Endothelial cell of umbilical vein (primary cell): ENCODE measurements at regions not wholly inside any gene's neighbourhood (a gene's known extent, or its start where the extent isn't known, plus 50 kb on each side); places are given as distances from the start of the nearest gene placed in this dataset.

Source experiments
- BruUV-seq: library from RNA; stranded (reverse); fragments of 400-500 nt; replicated peaks from 2 replicates; lab custom pipeline; 2021; lab: Mats Ljungman, UMichigan
- CTCF ChIA-PET: fragments of 300-600, 350-600 bp; sonication (Branson Sonifier 250); formaldehyde crosslinking; loops from one replicate; lab custom pipeline; 2021; ENCODE audit warnings: antibody characterized with exemption, inconsistent platforms; lab: Charles Lee
- POLR2A ChIA-PET: fragments of 300-600, 350-600 bp; sonication (Branson Sonifier 250); formaldehyde crosslinking; loops from one replicate; lab custom pipeline; 2021; ENCODE audit warnings: antibody characterized with exemption, inconsistent platforms; lab: Charles Lee
- DNase-seq: peaks from one replicate; pipeline ENCODE4 v3.0.0-alpha.2; 2011; ENCODE audit warnings: low read depth, low spot score
- FAIRE-seq: peaks from 2 replicates; lab custom pipeline; 2011; peaks lifted over from hg19 to GRCh38; lab: Jason Lieb, UNC
- H2AFZ ChIP-seq: 2 replicates; pipeline ENCODE4 v1.6.0; 2012; ENCODE audit warnings: low read depth, low read length, control low read depth, inconsistent platforms
- H3K27ac ChIP-seq: 2 replicates; pipeline ENCODE4 v1.5.1; 2011; ENCODE audit warnings: low read depth, mild to moderate bottlenecking, control low read depth, low read length, moderate library complexity; ENCODE audit not compliant: insufficient read depth
- H3K27me3 ChIP-seq, 2 experiments: 2 replicates each; pipeline versions ENCODE4 v1.6.0 to v1.6.1; 2011; ENCODE audit warnings: low read length in 2 of 2, mixed read lengths in 1 of 2; ENCODE audit not compliant: control insufficient read depth in 2 of 2, insufficient read depth in 2 of 2
- H3K36me3 ChIP-seq, 2 experiments: 2 replicates in 1 of 2; 3 replicates in 1 of 2; pipeline ENCODE4 v1.5.1; 2011; ENCODE audit warnings: low read length in 2 of 2, mild to moderate bottlenecking in 1 of 2, moderate library complexity in 1 of 2; ENCODE audit not compliant: control insufficient read depth in 2 of 2, insufficient read depth in 2 of 2; ENCODE audit errors: extremely low read depth in 1 of 2
- H3K4me1 ChIP-seq: 3 replicates; pipeline ENCODE4 v1.5.1; 2011; ENCODE audit warnings: mild to moderate bottlenecking, low read length; ENCODE audit not compliant: control insufficient read depth, insufficient read depth; ENCODE audit errors: extremely low read depth
- H3K4me2 ChIP-seq: 2 replicates; pipeline ENCODE4 v1.6.1; 2011; ENCODE audit warnings: low read length, control low read depth, mixed read lengths; ENCODE audit not compliant: insufficient read depth
- H3K4me3 ChIP-seq, 3 experiments: fragments of 200-600 bp in 1 of 3; sonication (generic), shearing (Covaris generic) in 1 of 3; replicated peaks in 1 of 3; 2 replicates each; pipeline ENCODE4 v1.5.1; 2011 to 2016; ENCODE audit warnings: control low read depth in 3 of 3, low read length in 3 of 3, mild to moderate bottlenecking in 2 of 3, inconsistent platforms in 1 of 3, low read depth in 1 of 3, moderate library complexity in 1 of 3; ENCODE audit not compliant: insufficient read depth in 1 of 3
- H3K79me2 ChIP-seq: 2 replicates; pipeline ENCODE4 v1.6.0; 2012; ENCODE audit warnings: low read length, inconsistent platforms; ENCODE audit not compliant: control insufficient read depth, insufficient read depth
- H3K9ac ChIP-seq: replicated peaks from 2 replicates; pipeline ENCODE3; 2011; ENCODE audit warnings: low read length, control low read depth; ENCODE audit not compliant: insufficient read depth; ENCODE audit errors: extremely low read depth
- H3K9me1 ChIP-seq: replicated peaks from 3 replicates; pipeline ENCODE4 v1.6.0; 2011; ENCODE audit warnings: mild to moderate bottlenecking, low read length; ENCODE audit not compliant: control insufficient read depth, insufficient read depth; ENCODE audit errors: extremely low read depth
- H3K9me3 ChIP-seq: replicated peaks from 2 replicates; pipeline ENCODE4 v1.5.1; 2012; ENCODE audit warnings: low read length, inconsistent platforms; ENCODE audit not compliant: control insufficient read depth, insufficient read depth
- H4K20me1 ChIP-seq: replicated peaks from 2 replicates; pipeline ENCODE3; 2011; ENCODE audit warnings: mild to moderate bottlenecking, low read length; ENCODE audit not compliant: control insufficient read depth, insufficient read depth; ENCODE audit errors: extremely low read depth
- CTCF ChIP-seq, 2 donors: IDR thresholded peaks; 1 replicate in 1 of 2; 2 replicates in 1 of 2; pipeline ENCODE4 v1.5.1; 2011; ENCODE audit warnings: low read length in 2 of 2, mild to moderate bottlenecking in 2 of 2, moderate library complexity in 2 of 2, control low read depth in 1 of 2, inconsistent platforms in 1 of 2, low read depth in 1 of 2; ENCODE audit not compliant: insufficient read depth in 1 of 2; ENCODE audit errors: extremely low read depth in 1 of 2
- EZH2 ChIP-seq: IDR thresholded peaks from 2 replicates; pipeline ENCODE4 v1.6.1; 2012; ENCODE audit warnings: borderline replicate concordance, low read depth, mild to moderate bottlenecking, moderate library complexity, low read length, inconsistent platforms; ENCODE audit not compliant: severe bottlenecking
- FOS ChIP-seq: IDR thresholded peaks from 2 replicates; pipeline ENCODE4 v1.6.1; 2011; ENCODE audit warnings: mild to moderate bottlenecking, low read length, moderate library complexity, borderline replicate concordance; ENCODE audit not compliant: insufficient read depth
- GATA2 ChIP-seq: IDR thresholded peaks from 2 replicates; pipeline ENCODE4 v1.7.0; 2011; ENCODE audit warnings: low read depth, mild to moderate bottlenecking, moderate library complexity, mixed read lengths, low read length; ENCODE audit not compliant: insufficient read length, insufficient read depth
- JUN ChIP-seq: IDR thresholded peaks from 2 replicates; pipeline ENCODE4 v1.6.1; 2011; ENCODE audit warnings: borderline replicate concordance, low read depth; ENCODE audit not compliant: insufficient read length, insufficient read depth
- MAX ChIP-seq: IDR thresholded peaks from 2 replicates; pipeline ENCODE4 v1.6.1; 2011; ENCODE audit not compliant: insufficient read depth, insufficient read length
- MYC ChIP-seq: IDR thresholded peaks from one replicate; pipeline ENCODE4 v1.6.1; 2011; ENCODE audit warnings: mild to moderate bottlenecking, low read depth, low read length
- POLR2A ChIP-seq: IDR thresholded peaks from 2 replicates; pipeline ENCODE4 v1.6.1; 2012; ENCODE audit warnings: low read depth, mild to moderate bottlenecking, control low read depth, low read length
- POLR2AphosphoS5 ChIP-seq: IDR thresholded peaks from 2 replicates; pipeline ENCODE4 v1.6.1; 2012; ENCODE audit warnings: low read depth, mild to moderate bottlenecking, control low read depth, low read length, moderate library complexity; ENCODE audit not compliant: insufficient read depth
- dilution Hi-C: fragments of 300-500 bp; cut with MboI; formaldehyde crosslinking; loops from one replicate; pipeline ENCODE4 v1.15.0; 2019; ENCODE audit warnings: low sequenced_read_pairs; ENCODE audit not compliant: extremely low pct_ligation_motif_present
- intact Hi-C: fragments of 100-400 bp; cut with micrococcal nuclease; formaldehyde crosslinking; loops from one replicate; pipeline ENCODE4 v1.10.0; 2022

DNA sequence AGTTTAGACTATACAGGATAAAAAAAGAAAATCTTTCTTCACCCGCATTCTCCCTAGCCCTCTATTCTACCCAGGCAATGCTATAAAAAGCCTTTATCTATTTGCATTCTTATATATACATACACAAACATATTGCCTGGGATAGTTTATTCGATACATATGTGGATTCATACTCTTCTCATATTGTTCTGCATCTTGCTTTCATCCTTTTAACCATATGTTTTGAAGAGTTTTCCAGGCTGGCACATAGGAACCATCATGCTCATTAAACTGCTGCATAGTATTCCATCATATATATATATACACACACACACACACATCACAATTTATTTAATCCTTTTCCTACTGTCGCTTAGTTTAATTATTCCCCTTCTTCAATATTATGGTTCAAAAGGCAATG is 461.2 kb downstream of the NTRK2 start:
- Histone ChIP-seq H3K4me3 (no peak overlapping the region), H3K9me3 (no peaks in the 10 kb centered on the region), H3K4me1 (no peaks in the 10 kb centered on the region), H3K27me3 (no peaks in the 10 kb centered on the region), H3K9me1 (no peaks in the 10 kb centered on the region), H4K20me1 (no peaks in the 10 kb centered on the region), H3K79me2 (no peaks in the 10 kb centered on the region), H2AFZ (no peak overlapping the region), H3K36me3 (no peaks in the 10 kb centered on the region), H3K27ac (no peak overlapping the region), H3K9ac (no peak overlapping the region), H3K4me2 (no peak overlapping the region)
- POLR2A ChIA-PET, result no interaction called here
- no peak for DNase-seq
- intact Hi-C loops (no loop called here), dilution Hi-C loops (no loop called here)
- FAIRE-seq, result no peak
- CTCF ChIA-PET, result no interaction called here
- no TSS peak for BruUV-seq
- no peak for TF ChIP-seq MYC
- TF ChIP-seq POLR2AphosphoS5, result no peak
- TF ChIP-seq JUN, result no peak
- TF ChIP-seq FOS, result no peak
- no peak for TF ChIP-seq EZH2
- TF ChIP-seq POLR2A, result no peak

DNA sequence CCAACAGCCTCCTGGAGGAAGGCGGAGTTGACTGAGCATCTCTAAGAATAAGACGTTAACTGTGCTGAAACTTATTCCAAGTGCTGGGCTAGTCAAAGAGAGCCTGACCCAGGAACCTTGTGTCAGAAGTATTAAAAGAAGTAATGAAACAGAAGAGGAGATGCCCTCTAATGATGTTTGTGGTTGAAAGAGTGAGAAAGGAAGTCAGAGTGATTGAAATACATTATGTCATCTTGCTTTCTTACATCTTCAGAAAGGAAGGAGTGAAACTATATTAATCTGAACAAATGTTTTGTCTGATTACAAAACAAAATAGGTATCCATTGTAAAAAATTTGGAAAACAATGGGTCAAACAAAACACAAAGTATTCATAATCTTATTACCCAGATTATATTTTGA is 460.7 kb downstream of the NTRK2 start:
- Histone ChIP-seq H3K4me3 (no peak overlapping the region), H2AFZ (no peak overlapping the region), H3K4me2 (no peak overlapping the region), H3K9me1 (no peaks in the 10 kb centered on the region), H3K9ac (no peak overlapping the region), H3K79me2 (no peaks in the 10 kb centered on the region), H3K9me3 (no peaks in the 10 kb centered on the region), H3K27ac (no peak overlapping the region), H3K27me3 (no peaks in the 10 kb centered on the region), H3K4me1 (no peaks in the 10 kb centered on the region), H4K20me1 (no peaks in the 10 kb centered on the region), H3K36me3 (no peaks in the 10 kb centered on the region)
- intact Hi-C loops, result no loop called here
- ChIA-PET POLR2A (no interaction called here), CTCF (no interaction called here)
- FAIRE-seq (no peak), DNase-seq (no peak)
- dilution Hi-C loops, result no loop called here
- TF ChIP-seq GATA2 (no peak), EZH2 (no peak), MYC (no peak), FOS (no peak), POLR2AphosphoS5 (no peak), MAX (no peak), JUN (no peak), POLR2A (no peak), CTCF (IDR thresholded peaks at IDR 0.05; ENCODE audit: extremely low read depth in 1 of 2, insufficient read depth in 1 of 2, low read depth in 1 of 2, low read length in 2 of 2) (no peak)
- BruUV-seq, result no TSS peak
